OCI-LY3 (cell line): ENCODE measurements at regions not wholly inside any gene's neighbourhood (a gene's known extent, or its start where the extent isn't known, plus 50 kb on each side); places are given as distances from the start of the nearest gene placed in this dataset.

ENCODE experiments used
- H2AFZ ChIP-seq: fragments of 200-600, 300-600 bp; shearing (Covaris generic); 2 replicates; pipeline ENCODE4 v1.6.0; 2014; ENCODE audit warnings: antibody characterized with exemption, low read depth, low read length
- H3K27ac ChIP-seq: fragments of 200-600, 300-600 bp; sonication (generic); 2 replicates; pipeline ENCODE4 v1.5.1; 2014; ENCODE audit warnings: mild to moderate bottlenecking, low read length, moderate library complexity, mixed read lengths
- H3K27me3 ChIP-seq: fragments of 200-600, 300-600 bp; sonication (generic); 2 replicates; pipeline ENCODE4 v1.6.1; 2014; ENCODE audit warnings: low read depth, low read length, mixed read lengths
- H3K36me3 ChIP-seq: fragments of 200-600, 300-600 bp; sonication (generic); replicated peaks from 2 replicates; pipeline ENCODE3; 2014; ENCODE audit warnings: low read depth, low read length, mixed read lengths
- H3K4me1 ChIP-seq: fragments of 300-600, 200-600 bp; sonication (generic); 2 replicates; pipeline ENCODE4 v1.6.1; 2014; ENCODE audit warnings: low read length, mixed read lengths
- H3K4me2 ChIP-seq: fragments of 200-600, 300-600 bp; sonication (generic); 2 replicates; pipeline ENCODE4 v1.6.1; 2014; ENCODE audit warnings: low read length, mixed read lengths
- H3K4me3 ChIP-seq: fragments of 300-600, 200-600 bp; sonication (generic); 2 replicates; pipeline ENCODE4 v1.5.1; 2014; ENCODE audit warnings: antibody characterized with exemption, mild to moderate bottlenecking, low read length, moderate library complexity
- H3K79me2 ChIP-seq: fragments of 300-600, 200-600 bp; shearing (Covaris generic); 2 replicates; pipeline ENCODE4 v1.6.1; 2014; ENCODE audit warnings: mild to moderate bottlenecking, low read length, mixed read lengths
- H3K9ac ChIP-seq: fragments of 300-600, 200-600 bp; shearing (Covaris generic); 2 replicates; pipeline ENCODE4 v1.6.0; 2014; ENCODE audit warnings: mild to moderate bottlenecking, low read length, moderate library complexity
- H3K9me3 ChIP-seq: fragments of 200-600, 300-600 bp; shearing (Covaris generic); 2 replicates; pipeline ENCODE4 v1.6.1; 2014; ENCODE audit warnings: low read length, mixed read lengths; ENCODE audit not compliant: insufficient read depth
- H4K20me1 ChIP-seq: fragments of 200-600, 300-600 bp; sonication (generic); 2 replicates; pipeline ENCODE4 v1.6.1; 2016; ENCODE audit warnings: low read length, mixed read lengths; ENCODE audit not compliant: insufficient read depth
- CTCF ChIP-seq: fragments of 200-600, 300-600 bp; sonication (generic); IDR thresholded peaks from 2 replicates; pipeline ENCODE4 v1.5.1; 2014; ENCODE audit warnings: antibody characterized with exemption, low read length, low read depth
- EZH2phosphoT487 ChIP-seq: fragments of 200-600 bp; shearing (Covaris generic); IDR thresholded peaks from 2 replicates; pipeline ENCODE4 v1.6.1; 2018; ENCODE audit warnings: antibody characterized with exemption, mixed run types, low read depth

- H3K9me3 ChIP-seq: no peaks in the 10 kb centered on the region
- H3K4me1 ChIP-seq: no peaks in the 10 kb centered on the region
- H3K4me3 ChIP-seq: no peak overlapping the region
- no peak overlapping the region for H2AFZ ChIP-seq
- no peaks in the 10 kb centered on the region for H3K36me3 ChIP-seq
- no peaks in the 10 kb centered on the region for H3K79me2 ChIP-seq
- H3K27me3 ChIP-seq: peaks cover 6% of the 10 kb centered on the region; the same call in 1 of the 2 replicates
- TF ChIP-seq EZH2phosphoT487 (no peak), CTCF (no peak)
- no peak overlapping the region for H3K27ac ChIP-seq
- no peak overlapping the region for H3K9ac ChIP-seq
- H4K20me1 ChIP-seq: no peaks in the 10 kb centered on the region
- H3K4me2 ChIP-seq: no peak overlapping the region
Measured at GRCh38 chr16:8396463-8396862, 193.8 kb downstream of the TMEM114 start.

- no peak overlapping the region for H3K9ac ChIP-seq
- no peak overlapping the region for H2AFZ ChIP-seq
- no peaks in the 10 kb centered on the region for H3K9me3 ChIP-seq
- no peak for TF ChIP-seq EZH2phosphoT487
- TF ChIP-seq CTCF: no peak
- H3K4me1 ChIP-seq: no peaks in the 10 kb centered on the region
- peaks cover 6% of the 10 kb centered on the region; the same call in 1 of the 2 replicates for H3K27me3 ChIP-seq
- no peaks in the 10 kb centered on the region for H3K79me2 ChIP-seq
- H3K4me2 ChIP-seq: no peak overlapping the region
- H3K27ac ChIP-seq: no peak overlapping the region
- H4K20me1 ChIP-seq: no peaks in the 10 kb centered on the region
- H3K36me3 ChIP-seq: no peaks in the 10 kb centered on the region
- no peak overlapping the region for H3K4me3 ChIP-seq
Measured at GRCh38 chr16:8391257-8391656, 199.1 kb downstream of the TMEM114 start.

GRCh38 chr16:8388684-8389083, 201.6 kb downstream of the TMEM114 start:
- TF ChIP-seq EZH2phosphoT487 (no peak), CTCF (no peak)
- no peaks in the 10 kb centered on the region for H3K79me2 ChIP-seq
- H3K9me3 ChIP-seq: no peaks in the 10 kb centered on the region
- H4K20me1 ChIP-seq: no peaks in the 10 kb centered on the region
- no peak overlapping the region for H3K4me2 ChIP-seq
- no peaks in the 10 kb centered on the region for H3K4me1 ChIP-seq
- no peak overlapping the region for H3K27ac ChIP-seq
- no peaks in the 10 kb centered on the region for H3K36me3 ChIP-seq
- no peak overlapping the region for H3K9ac ChIP-seq
- H2AFZ ChIP-seq: no peak overlapping the region
- H3K4me3 ChIP-seq: no peak overlapping the region
- H3K27me3 ChIP-seq: peaks cover 6% of the 10 kb centered on the region; the same call in 1 of the 2 replicates

GRCh38 chr16:8381814-8382213, 208.5 kb downstream of the TMEM114 start:
- Histone ChIP-seq H3K27me3 (no peaks in the 10 kb centered on the region), H3K4me3 (no peak overlapping the region), H3K27ac (no peak overlapping the region), H4K20me1 (no peaks in the 10 kb centered on the region), H3K36me3 (no peaks in the 10 kb centered on the region), H3K4me2 (no peak overlapping the region), H2AFZ (no peak overlapping the region), H3K79me2 (no peaks in the 10 kb centered on the region), H3K9ac (no peak overlapping the region), H3K4me1 (no peaks in the 10 kb centered on the region), H3K9me3 (no peaks in the 10 kb centered on the region)
- TF ChIP-seq CTCF (no peak), EZH2phosphoT487 (no peak)
